GM12864 (cell line): ENCODE measurements at regions not wholly inside any gene's neighbourhood (a gene's known extent, or its start where the extent isn't known, plus 50 kb on each side); places are given as distances from the start of the nearest gene placed in this dataset.

Experiments used
- DNase-seq: peaks from one replicate; pipeline ENCODE4 v3.0.0-alpha.2; 2011; ENCODE audit warnings: low read depth
- H3K4me3 ChIP-seq: 2 replicates; pipeline ENCODE4 v1.5.1; 2011; ENCODE audit warnings: mild to moderate bottlenecking, low read depth, low read length, control low read depth
- CTCF ChIP-seq: IDR thresholded peaks from 2 replicates; pipeline ENCODE4 v1.5.1; 2011; ENCODE audit warnings: low read depth, mild to moderate bottlenecking, moderate library complexity, low read length, control low read depth, inconsistent platforms; ENCODE audit errors: missing control alignments

GRCh38 chr4:129371065-129371464, 275.1 kb downstream of the C4orf33 start:
- H3K4me3 ChIP-seq = no peak overlapping the region
- no peak for TF ChIP-seq CTCF
- no peak for DNase-seq

- TF ChIP-seq CTCF = no peak
- H3K4me3 ChIP-seq = no peak overlapping the region
- no peak for DNase-seq
Observed at GRCh38 chr4:129371926-129372325, 276.0 kb downstream of the C4orf33 start.

GRCh38 chr4:129377131-129377845, 281.3 kb downstream of the C4orf33 start:
- DNase-seq = no peak
- TF ChIP-seq CTCF = no peak
- no peak overlapping the region for H3K4me3 ChIP-seq

GRCh38 chr4:129378364-129378763, 282.4 kb downstream of the C4orf33 start:
- TF ChIP-seq CTCF = no peak
- no peak overlapping the region for H3K4me3 ChIP-seq
- DNase-seq = no peak

GRCh38 chr4:129379429-129379828, 283.5 kb downstream of the C4orf33 start:
- no peak for TF ChIP-seq CTCF
- no peak overlapping the region for H3K4me3 ChIP-seq
- DNase-seq = no peak

- no peak for DNase-seq
Observed at GRCh38 chr4:129384974-129385373, 289.0 kb downstream of the C4orf33 start.

More at GRCh38 chr4:129384974-129385373, 289.0 kb downstream of the C4orf33 start:
- H3K4me3 ChIP-seq = no peak overlapping the region
- TF ChIP-seq CTCF = no peak
